Endothelial cell of umbilical vein (primary cell): ENCODE measurements at regions not wholly inside any gene's neighbourhood (a gene's known extent, or its start where the extent isn't known, plus 50 kb on each side); places are given as distances from the start of the nearest gene placed in this dataset.

Experiments used
- BruUV-seq: library from RNA; stranded (reverse); fragments of 400-500 nt; replicated peaks from 2 replicates; lab custom pipeline; 2021; lab: Mats Ljungman, UMichigan
- CTCF ChIA-PET: fragments of 300-600, 350-600 bp; sonication (Branson Sonifier 250); formaldehyde crosslinking; loops from one replicate; lab custom pipeline; 2021; ENCODE audit warnings: antibody characterized with exemption, inconsistent platforms; lab: Charles Lee
- POLR2A ChIA-PET: fragments of 300-600, 350-600 bp; sonication (Branson Sonifier 250); formaldehyde crosslinking; loops from one replicate; lab custom pipeline; 2021; ENCODE audit warnings: antibody characterized with exemption, inconsistent platforms; lab: Charles Lee
- DNase-seq: peaks from one replicate; pipeline ENCODE4 v3.0.0-alpha.2; 2011; ENCODE audit warnings: low read depth, low spot score
- FAIRE-seq: peaks from 2 replicates; lab custom pipeline; 2011; peaks lifted over from hg19 to GRCh38; lab: Jason Lieb, UNC
- H2AFZ ChIP-seq: 2 replicates; pipeline ENCODE4 v1.6.0; 2012; ENCODE audit warnings: low read depth, low read length, control low read depth, inconsistent platforms
- H3K27ac ChIP-seq: 2 replicates; pipeline ENCODE4 v1.5.1; 2011; ENCODE audit warnings: low read depth, mild to moderate bottlenecking, control low read depth, low read length, moderate library complexity; ENCODE audit not compliant: insufficient read depth
- H3K27me3 ChIP-seq, 2 experiments: 2 replicates each; pipeline versions ENCODE4 v1.6.0 to v1.6.1; 2011; ENCODE audit warnings: low read length in 2 of 2, mixed read lengths in 1 of 2; ENCODE audit not compliant: control insufficient read depth in 2 of 2, insufficient read depth in 2 of 2
- H3K36me3 ChIP-seq, 2 experiments: 2 replicates in 1 of 2; 3 replicates in 1 of 2; pipeline ENCODE4 v1.5.1; 2011; ENCODE audit warnings: low read length in 2 of 2, mild to moderate bottlenecking in 1 of 2, moderate library complexity in 1 of 2; ENCODE audit not compliant: control insufficient read depth in 2 of 2, insufficient read depth in 2 of 2; ENCODE audit errors: extremely low read depth in 1 of 2
- H3K4me1 ChIP-seq: 3 replicates; pipeline ENCODE4 v1.5.1; 2011; ENCODE audit warnings: mild to moderate bottlenecking, low read length; ENCODE audit not compliant: control insufficient read depth, insufficient read depth; ENCODE audit errors: extremely low read depth
- H3K4me2 ChIP-seq: 2 replicates; pipeline ENCODE4 v1.6.1; 2011; ENCODE audit warnings: low read length, control low read depth, mixed read lengths; ENCODE audit not compliant: insufficient read depth
- H3K4me3 ChIP-seq, 3 experiments: fragments of 200-600 bp in 1 of 3; sonication (generic), shearing (Covaris generic) in 1 of 3; replicated peaks in 1 of 3; 2 replicates each; pipeline ENCODE4 v1.5.1; 2011 to 2016; ENCODE audit warnings: control low read depth in 3 of 3, low read length in 3 of 3, mild to moderate bottlenecking in 2 of 3, inconsistent platforms in 1 of 3, low read depth in 1 of 3, moderate library complexity in 1 of 3; ENCODE audit not compliant: insufficient read depth in 1 of 3
- H3K79me2 ChIP-seq: 2 replicates; pipeline ENCODE4 v1.6.0; 2012; ENCODE audit warnings: low read length, inconsistent platforms; ENCODE audit not compliant: control insufficient read depth, insufficient read depth
- H3K9ac ChIP-seq: replicated peaks from 2 replicates; pipeline ENCODE3; 2011; ENCODE audit warnings: low read length, control low read depth; ENCODE audit not compliant: insufficient read depth; ENCODE audit errors: extremely low read depth
- H3K9me1 ChIP-seq: replicated peaks from 3 replicates; pipeline ENCODE4 v1.6.0; 2011; ENCODE audit warnings: mild to moderate bottlenecking, low read length; ENCODE audit not compliant: control insufficient read depth, insufficient read depth; ENCODE audit errors: extremely low read depth
- H3K9me3 ChIP-seq: replicated peaks from 2 replicates; pipeline ENCODE4 v1.5.1; 2012; ENCODE audit warnings: low read length, inconsistent platforms; ENCODE audit not compliant: control insufficient read depth, insufficient read depth
- H4K20me1 ChIP-seq: replicated peaks from 2 replicates; pipeline ENCODE3; 2011; ENCODE audit warnings: mild to moderate bottlenecking, low read length; ENCODE audit not compliant: control insufficient read depth, insufficient read depth; ENCODE audit errors: extremely low read depth
- EZH2 ChIP-seq: IDR thresholded peaks from 2 replicates; pipeline ENCODE4 v1.6.1; 2012; ENCODE audit warnings: borderline replicate concordance, low read depth, mild to moderate bottlenecking, moderate library complexity, low read length, inconsistent platforms; ENCODE audit not compliant: severe bottlenecking
- FOS ChIP-seq: IDR thresholded peaks from 2 replicates; pipeline ENCODE4 v1.6.1; 2011; ENCODE audit warnings: mild to moderate bottlenecking, low read length, moderate library complexity, borderline replicate concordance; ENCODE audit not compliant: insufficient read depth
- GATA2 ChIP-seq: IDR thresholded peaks from 2 replicates; pipeline ENCODE4 v1.7.0; 2011; ENCODE audit warnings: low read depth, mild to moderate bottlenecking, moderate library complexity, mixed read lengths, low read length; ENCODE audit not compliant: insufficient read length, insufficient read depth
- JUN ChIP-seq: IDR thresholded peaks from 2 replicates; pipeline ENCODE4 v1.6.1; 2011; ENCODE audit warnings: borderline replicate concordance, low read depth; ENCODE audit not compliant: insufficient read length, insufficient read depth
- MYC ChIP-seq: IDR thresholded peaks from one replicate; pipeline ENCODE4 v1.6.1; 2011; ENCODE audit warnings: mild to moderate bottlenecking, low read depth, low read length
- POLR2AphosphoS5 ChIP-seq: IDR thresholded peaks from 2 replicates; pipeline ENCODE4 v1.6.1; 2012; ENCODE audit warnings: low read depth, mild to moderate bottlenecking, control low read depth, low read length, moderate library complexity; ENCODE audit not compliant: insufficient read depth
- dilution Hi-C: fragments of 300-500 bp; cut with MboI; formaldehyde crosslinking; loops from one replicate; pipeline ENCODE4 v1.15.0; 2019; ENCODE audit warnings: low sequenced_read_pairs; ENCODE audit not compliant: extremely low pct_ligation_motif_present
- intact Hi-C: fragments of 100-400 bp; cut with micrococcal nuclease; formaldehyde crosslinking; loops from one replicate; pipeline ENCODE4 v1.10.0; 2022
- TF ChIP-seq, protein P1 (sequence below): IDR thresholded peaks from 2 replicates; pipeline ENCODE4 v1.6.1; 2011; ENCODE audit not compliant: insufficient read depth, insufficient read length
- TF ChIP-seq, protein P2 (sequence below), 2 donors: IDR thresholded peaks; 1 replicate in 1 of 2; 2 replicates in 1 of 2; pipeline ENCODE4 v1.5.1; 2011; ENCODE audit warnings: low read length in 2 of 2, mild to moderate bottlenecking in 2 of 2, moderate library complexity in 2 of 2, control low read depth in 1 of 2, inconsistent platforms in 1 of 2, low read depth in 1 of 2; ENCODE audit not compliant: insufficient read depth in 1 of 2; ENCODE audit errors: extremely low read depth in 1 of 2

DNA sequence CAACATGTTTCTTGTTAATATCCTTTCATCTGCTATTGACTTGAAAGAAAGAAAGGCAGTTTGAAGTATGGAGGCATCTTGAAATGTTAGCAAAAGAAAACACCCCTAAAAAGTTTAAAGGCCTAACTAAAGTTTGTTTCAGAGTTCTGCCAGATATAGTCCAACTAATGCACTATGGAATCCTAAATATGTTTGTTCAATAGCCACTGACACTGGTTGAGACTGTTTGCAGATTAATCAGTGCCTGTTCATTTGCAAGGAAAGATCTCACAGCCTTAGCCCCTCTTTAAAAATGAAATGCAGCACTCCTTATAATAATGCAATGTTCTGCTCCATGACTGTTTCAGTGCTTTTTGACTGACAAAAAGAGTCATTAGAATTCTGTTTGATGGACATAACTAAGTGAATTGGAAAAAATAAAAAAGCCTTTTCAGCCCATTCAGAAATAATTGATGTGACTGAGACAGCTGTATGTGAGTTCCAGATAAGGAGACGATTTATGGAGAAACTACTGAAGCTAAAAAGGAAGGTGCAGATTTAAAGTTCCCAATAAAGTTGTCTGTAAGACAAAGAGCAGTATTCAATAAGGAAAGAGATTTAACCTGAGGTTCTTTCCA is 192.0 kb downstream of the PCDH7 start:
- Histone ChIP-seq H2AFZ (no peak overlapping the region), H3K4me3 (no peak overlapping the region), H3K9me1 (no peaks in the 10 kb centered on the region), H3K4me2 (no peak overlapping the region), H3K27ac (no peak overlapping the region), H3K9ac (no peak overlapping the region), H3K79me2 (no peaks in the 10 kb centered on the region), H3K36me3 (no peaks in the 10 kb centered on the region), H3K9me3 (no peaks in the 10 kb centered on the region), H3K27me3 (no peaks in the 10 kb centered on the region), H3K4me1 (no peaks in the 10 kb centered on the region), H4K20me1 (no peaks in the 10 kb centered on the region)
- intact Hi-C loops (no loop called here), dilution Hi-C loops (no loop called here)
- no TSS peak for BruUV-seq
- FAIRE-seq (no peak), DNase-seq (no peak)
- ChIA-PET POLR2A (no interaction called here), CTCF (no interaction called here)
- TF ChIP-seq EZH2 = no peak
- TF ChIP-seq, protein P1, sequence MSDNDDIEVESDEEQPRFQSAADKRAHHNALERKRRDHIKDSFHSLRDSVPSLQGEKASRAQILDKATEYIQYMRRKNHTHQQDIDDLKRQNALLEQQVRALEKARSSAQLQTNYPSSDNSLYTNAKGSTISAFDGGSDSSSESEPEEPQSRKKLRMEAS = no peak
- TF ChIP-seq, protein P2, sequence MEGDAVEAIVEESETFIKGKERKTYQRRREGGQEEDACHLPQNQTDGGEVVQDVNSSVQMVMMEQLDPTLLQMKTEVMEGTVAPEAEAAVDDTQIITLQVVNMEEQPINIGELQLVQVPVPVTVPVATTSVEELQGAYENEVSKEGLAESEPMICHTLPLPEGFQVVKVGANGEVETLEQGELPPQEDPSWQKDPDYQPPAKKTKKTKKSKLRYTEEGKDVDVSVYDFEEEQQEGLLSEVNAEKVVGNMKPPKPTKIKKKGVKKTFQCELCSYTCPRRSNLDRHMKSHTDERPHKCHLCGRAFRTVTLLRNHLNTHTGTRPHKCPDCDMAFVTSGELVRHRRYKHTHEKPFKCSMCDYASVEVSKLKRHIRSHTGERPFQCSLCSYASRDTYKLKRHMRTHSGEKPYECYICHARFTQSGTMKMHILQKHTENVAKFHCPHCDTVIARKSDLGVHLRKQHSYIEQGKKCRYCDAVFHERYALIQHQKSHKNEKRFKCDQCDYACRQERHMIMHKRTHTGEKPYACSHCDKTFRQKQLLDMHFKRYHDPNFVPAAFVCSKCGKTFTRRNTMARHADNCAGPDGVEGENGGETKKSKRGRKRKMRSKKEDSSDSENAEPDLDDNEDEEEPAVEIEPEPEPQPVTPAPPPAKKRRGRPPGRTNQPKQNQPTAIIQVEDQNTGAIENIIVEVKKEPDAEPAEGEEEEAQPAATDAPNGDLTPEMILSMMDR (IDR thresholded peaks at IDR 0.05; ENCODE audit: extremely low read depth in 1 of 2, insufficient read depth in 1 of 2, low read depth in 1 of 2, low read length in 2 of 2) = no peak
- no peak for TF ChIP-seq MYC
- no peak for TF ChIP-seq GATA2
- no peak for TF ChIP-seq JUN
- TF ChIP-seq POLR2AphosphoS5 = no peak
- TF ChIP-seq FOS = no peak
